Endothelial cell of umbilical vein (primary cell): ENCODE measurements at regions not wholly inside any gene's neighbourhood (a gene's known extent, or its start where the extent isn't known, plus 50 kb on each side); places are given as distances from the start of the nearest gene placed in this dataset.

ENCODE experiments used
- EZH2 ChIP-seq: IDR thresholded peaks from 2 replicates; pipeline ENCODE4 v1.6.1; 2012; ENCODE audit warnings: borderline replicate concordance, low read depth, mild to moderate bottlenecking, moderate library complexity, low read length, inconsistent platforms; ENCODE audit not compliant: severe bottlenecking
- MYC ChIP-seq: IDR thresholded peaks from one replicate; pipeline ENCODE4 v1.6.1; 2011; ENCODE audit warnings: mild to moderate bottlenecking, low read depth, low read length
- POLR2A ChIP-seq: IDR thresholded peaks from 2 replicates; pipeline ENCODE4 v1.6.1; 2012; ENCODE audit warnings: low read depth, mild to moderate bottlenecking, control low read depth, low read length
- POLR2AphosphoS5 ChIP-seq: IDR thresholded peaks from 2 replicates; pipeline ENCODE4 v1.6.1; 2012; ENCODE audit warnings: low read depth, mild to moderate bottlenecking, control low read depth, low read length, moderate library complexity; ENCODE audit not compliant: insufficient read depth
- TF ChIP-seq, protein P1 (sequence below), 2 donors: IDR thresholded peaks; 1 replicate in 1 of 2; 2 replicates in 1 of 2; pipeline ENCODE4 v1.5.1; 2011; ENCODE audit warnings: low read length in 2 of 2, mild to moderate bottlenecking in 2 of 2, moderate library complexity in 2 of 2, control low read depth in 1 of 2, inconsistent platforms in 1 of 2, low read depth in 1 of 2; ENCODE audit not compliant: insufficient read depth in 1 of 2; ENCODE audit errors: extremely low read depth in 1 of 2
- TF ChIP-seq, protein P2 (sequence below): IDR thresholded peaks from 2 replicates; pipeline ENCODE4 v1.6.1; 2011; ENCODE audit not compliant: insufficient read depth, insufficient read length

DNA sequence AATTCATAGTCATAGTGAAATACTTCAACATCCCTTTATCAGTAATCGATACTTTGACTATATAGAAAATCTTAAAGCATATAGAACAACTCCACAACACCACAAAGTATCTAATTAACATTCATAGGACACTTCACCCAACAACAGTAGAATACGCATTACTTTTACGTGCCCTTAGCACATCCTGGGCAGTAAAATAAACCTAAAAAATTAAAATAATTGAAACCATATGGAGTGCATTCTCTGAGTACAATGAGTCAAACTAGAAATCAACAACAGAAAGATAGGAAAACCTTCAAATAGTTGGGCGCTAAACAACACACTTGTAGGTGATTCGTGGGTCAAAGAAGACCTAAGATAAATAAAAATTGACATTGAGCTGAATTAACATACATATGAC, 442.9 kb downstream of the SUCLG1 start:
- no peak for TF ChIP-seq EZH2
- TF ChIP-seq POLR2A: no peak
- TF ChIP-seq, protein P1, sequence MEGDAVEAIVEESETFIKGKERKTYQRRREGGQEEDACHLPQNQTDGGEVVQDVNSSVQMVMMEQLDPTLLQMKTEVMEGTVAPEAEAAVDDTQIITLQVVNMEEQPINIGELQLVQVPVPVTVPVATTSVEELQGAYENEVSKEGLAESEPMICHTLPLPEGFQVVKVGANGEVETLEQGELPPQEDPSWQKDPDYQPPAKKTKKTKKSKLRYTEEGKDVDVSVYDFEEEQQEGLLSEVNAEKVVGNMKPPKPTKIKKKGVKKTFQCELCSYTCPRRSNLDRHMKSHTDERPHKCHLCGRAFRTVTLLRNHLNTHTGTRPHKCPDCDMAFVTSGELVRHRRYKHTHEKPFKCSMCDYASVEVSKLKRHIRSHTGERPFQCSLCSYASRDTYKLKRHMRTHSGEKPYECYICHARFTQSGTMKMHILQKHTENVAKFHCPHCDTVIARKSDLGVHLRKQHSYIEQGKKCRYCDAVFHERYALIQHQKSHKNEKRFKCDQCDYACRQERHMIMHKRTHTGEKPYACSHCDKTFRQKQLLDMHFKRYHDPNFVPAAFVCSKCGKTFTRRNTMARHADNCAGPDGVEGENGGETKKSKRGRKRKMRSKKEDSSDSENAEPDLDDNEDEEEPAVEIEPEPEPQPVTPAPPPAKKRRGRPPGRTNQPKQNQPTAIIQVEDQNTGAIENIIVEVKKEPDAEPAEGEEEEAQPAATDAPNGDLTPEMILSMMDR (IDR thresholded peaks at IDR 0.05; ENCODE audit: extremely low read depth in 1 of 2, insufficient read depth in 1 of 2, low read depth in 1 of 2, low read length in 2 of 2): no peak
- no peak for TF ChIP-seq POLR2AphosphoS5
- TF ChIP-seq, protein P2, sequence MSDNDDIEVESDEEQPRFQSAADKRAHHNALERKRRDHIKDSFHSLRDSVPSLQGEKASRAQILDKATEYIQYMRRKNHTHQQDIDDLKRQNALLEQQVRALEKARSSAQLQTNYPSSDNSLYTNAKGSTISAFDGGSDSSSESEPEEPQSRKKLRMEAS: no peak
- TF ChIP-seq MYC: no peak
